Inferior parietal cortex (tissue), 1 donor: ENCODE measurements at regions not wholly inside any gene's neighbourhood (a gene's known extent, or its start where the extent isn't known, plus 50 kb on each side); places are given as distances from the start of the nearest gene placed in this dataset.
"Not testable (repeated sequence)": the region's sequence is repeated elsewhere in the genome, so short reads cannot be mapped to it uniquely, and the experiment has no call there.

Experiments
- DNase-seq: peaks from one replicate; pipeline ENCODE4 v3.0.0-alpha.2; 2016; ENCODE audit errors: extremely low spot score

DNA sequence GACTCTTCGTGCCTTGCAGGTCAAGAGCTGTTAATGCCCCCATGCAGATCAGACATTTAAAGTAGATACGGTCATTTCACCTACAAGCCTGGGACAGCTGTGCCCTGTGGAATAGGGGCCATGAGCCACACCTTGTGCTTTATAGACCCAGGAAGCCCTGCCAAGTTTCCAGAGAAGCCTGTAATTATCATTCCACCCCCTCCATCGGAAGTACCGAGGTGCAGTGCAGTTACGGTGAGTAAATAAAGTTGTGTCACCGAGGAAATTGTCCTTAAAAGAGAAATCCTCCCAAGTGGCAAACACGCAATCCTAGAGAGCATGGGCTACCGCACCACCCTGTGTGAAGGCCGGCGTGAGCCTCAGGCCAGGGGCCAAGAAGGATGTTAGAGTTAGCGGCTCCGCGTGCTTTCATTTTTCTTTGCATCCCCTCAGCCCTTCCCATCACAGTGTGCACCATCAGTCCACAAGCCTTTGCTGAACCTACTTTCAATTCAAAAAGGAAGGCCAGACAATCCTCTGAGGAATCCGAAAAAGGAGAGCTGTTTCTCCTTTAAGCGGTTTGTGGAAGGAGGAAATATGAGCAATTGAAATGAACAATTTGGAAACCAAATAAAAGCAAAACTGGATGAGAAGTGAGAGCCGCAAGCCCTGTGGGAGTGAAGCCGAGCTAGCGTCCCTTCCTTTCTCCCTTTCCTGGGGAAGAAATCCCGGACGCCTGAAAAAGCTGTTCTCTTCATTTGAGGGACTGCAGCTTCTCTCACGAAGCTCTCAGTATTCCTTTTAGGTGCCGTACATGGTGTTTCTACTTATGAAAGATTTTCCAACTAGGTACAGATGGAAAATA is 183.3 kb upstream of the PDE10A start:
- no peak for DNase-seq

DNA sequence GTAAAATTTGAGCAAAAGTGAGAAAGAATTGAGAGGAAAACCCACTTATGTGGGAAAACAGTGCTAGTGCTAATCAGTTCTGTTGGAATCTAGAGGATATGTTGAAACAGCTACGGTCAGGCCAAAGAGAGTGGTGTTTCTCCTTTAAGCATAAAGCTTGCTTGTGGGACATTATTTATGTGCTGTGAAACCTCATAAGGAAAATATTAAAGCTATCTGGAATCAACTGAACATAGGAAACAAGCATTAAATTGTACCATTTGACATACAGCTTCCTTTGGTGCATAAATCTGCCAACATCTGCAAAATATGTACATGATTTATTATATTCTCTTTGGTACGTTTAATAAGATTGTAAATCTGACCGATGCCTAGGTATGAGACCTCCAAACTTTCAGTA is 182.5 kb upstream of the PDE10A start:
- no peak for DNase-seq

DNA sequence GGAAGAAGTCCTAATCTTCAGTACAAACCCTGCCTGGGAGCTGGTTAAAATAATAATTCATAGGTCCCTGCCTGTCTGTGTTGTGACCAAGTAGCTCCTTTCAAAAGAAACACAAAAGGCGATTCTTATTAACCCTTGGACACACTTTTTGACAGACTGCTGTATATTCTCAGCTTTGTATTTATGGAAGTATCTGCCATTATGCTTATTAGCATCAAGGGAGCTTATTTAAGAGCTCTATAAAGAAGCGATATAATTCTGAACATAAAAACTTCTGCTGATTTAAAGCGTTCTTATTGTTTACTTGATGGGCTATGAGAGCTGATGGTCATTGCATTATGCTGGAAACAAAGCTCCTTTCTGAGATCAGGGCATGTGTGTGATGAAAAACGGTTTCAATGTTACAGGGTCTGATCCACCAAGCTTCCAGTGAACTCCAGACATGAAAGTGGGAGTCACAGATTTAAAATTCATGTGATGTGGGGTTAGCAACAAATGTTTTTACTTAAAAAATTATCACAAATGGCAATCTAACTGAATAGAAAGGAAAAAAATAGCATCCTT is 181.8 kb upstream of the PDE10A start:
- DNase-seq, result no peak

DNA sequence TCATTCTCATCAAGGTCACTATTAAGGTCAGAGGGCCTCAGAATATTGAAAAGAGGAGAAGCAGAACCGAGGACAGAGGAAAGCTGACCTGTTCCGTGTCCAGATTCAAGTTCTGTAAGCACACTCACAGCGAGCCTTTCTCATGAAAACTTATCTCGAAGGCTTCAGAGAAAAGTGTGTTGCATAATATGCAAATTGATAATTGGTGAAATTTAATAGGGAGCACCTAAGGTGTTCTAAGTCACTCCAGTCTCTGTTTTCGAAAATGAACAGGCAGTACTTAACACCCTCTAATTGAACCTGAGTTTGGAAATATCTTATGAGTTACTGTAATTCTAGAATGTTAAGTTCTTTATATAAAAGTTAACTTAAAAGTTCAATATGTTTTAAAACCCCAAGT is 181.2 kb upstream of the PDE10A start:
- no peak for DNase-seq

DNA sequence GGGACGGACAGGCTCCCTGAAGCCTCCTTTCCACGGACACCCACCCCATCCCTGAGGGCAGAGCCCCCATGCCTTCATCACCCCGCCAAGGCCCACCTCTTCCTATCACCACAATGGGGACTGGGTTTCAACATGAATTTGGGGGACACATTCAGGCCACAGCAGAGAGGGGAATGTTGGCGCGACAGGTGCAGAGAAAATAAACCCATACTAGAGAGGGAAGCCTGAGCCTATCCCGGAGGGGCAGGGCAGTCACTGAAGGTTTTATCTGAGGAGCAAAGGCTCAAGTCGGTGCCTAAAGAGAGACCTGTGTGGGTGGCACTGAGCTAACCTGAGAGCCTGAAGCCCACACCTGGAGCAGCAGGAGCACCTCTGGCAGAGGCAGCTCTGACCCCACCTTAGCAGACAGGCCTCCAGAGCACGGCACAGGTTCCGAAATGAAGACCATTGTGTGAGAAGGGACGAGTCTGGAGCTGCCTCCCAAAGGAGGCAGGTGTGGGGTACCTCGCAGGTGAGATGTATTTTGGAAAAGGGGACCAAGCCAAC is 180.6 kb upstream of the PDE10A start:
- DNase-seq, result no peak

DNA sequence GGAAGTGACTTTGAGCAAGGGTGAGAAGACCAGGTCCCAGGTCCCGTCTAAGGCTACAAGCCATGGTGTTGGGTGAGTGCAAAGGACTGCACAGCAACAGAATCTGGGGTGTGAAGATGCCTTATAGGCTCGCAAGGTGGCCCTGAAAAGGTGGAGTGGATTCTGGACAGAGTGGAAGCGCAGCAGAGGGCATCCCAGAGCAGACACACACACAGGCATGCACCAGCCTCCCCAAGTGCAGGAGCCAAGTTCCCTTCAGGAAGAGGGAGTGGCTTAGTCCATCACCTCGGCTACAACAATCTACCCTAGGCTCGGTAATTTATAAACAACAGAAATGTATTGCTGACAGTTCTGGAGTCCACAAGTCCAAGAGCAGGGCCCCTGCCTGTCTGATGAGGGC is 180.1 kb upstream of the PDE10A start:
- no peak for DNase-seq

DNA sequence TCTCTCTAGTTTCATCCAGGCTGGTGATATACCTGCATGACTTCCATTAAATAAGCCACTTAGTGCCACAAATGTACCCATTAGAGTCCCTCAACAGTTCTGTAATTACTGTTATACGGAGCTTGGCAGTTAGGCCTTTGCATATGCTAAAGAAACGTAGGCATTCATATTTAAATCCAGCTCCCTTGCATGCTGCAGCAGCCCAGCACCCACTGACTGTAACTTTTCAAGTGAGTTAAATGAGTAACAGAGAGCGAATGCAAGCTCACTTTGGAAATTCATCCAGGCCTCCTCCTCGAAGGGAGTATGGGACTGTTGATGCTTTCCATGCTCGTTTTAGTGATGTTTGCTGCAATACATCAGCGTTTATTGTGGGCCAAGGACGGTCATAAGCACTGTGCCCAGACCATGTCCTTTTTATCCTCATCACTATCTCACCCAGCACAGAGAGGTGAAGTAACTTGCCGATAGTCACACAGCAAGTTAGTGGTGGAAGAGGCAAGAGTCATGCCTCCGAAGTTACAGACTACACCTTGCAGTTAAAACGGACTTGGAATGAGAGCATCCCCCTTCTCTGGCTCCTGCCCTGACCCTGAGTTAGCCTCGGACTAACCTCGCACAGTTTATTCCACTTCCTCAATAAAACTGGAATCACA is 179.4 kb upstream of the PDE10A start:
- DNase-seq, result no peak

DNA sequence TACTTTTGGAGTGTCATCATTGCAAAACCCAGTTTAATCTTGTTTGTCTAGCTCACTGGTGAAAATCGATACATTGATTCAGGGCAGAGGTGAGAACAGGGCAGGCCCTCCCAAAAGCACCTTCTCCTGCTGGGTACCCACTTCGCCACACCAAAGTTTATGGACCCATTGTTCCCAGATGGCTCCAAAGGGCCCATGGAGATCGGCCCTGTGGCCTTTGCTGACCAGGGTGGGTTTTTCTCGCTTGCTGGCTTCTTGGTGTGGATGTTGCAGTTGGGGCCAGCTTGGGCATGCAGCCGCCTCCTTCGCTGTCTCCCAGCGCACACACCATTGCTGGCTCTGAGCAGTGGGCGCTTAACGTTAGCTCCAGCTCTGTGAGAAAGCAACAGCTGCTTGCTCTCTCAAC is 178.1 kb upstream of the PDE10A start:
- no peak for DNase-seq

DNA sequence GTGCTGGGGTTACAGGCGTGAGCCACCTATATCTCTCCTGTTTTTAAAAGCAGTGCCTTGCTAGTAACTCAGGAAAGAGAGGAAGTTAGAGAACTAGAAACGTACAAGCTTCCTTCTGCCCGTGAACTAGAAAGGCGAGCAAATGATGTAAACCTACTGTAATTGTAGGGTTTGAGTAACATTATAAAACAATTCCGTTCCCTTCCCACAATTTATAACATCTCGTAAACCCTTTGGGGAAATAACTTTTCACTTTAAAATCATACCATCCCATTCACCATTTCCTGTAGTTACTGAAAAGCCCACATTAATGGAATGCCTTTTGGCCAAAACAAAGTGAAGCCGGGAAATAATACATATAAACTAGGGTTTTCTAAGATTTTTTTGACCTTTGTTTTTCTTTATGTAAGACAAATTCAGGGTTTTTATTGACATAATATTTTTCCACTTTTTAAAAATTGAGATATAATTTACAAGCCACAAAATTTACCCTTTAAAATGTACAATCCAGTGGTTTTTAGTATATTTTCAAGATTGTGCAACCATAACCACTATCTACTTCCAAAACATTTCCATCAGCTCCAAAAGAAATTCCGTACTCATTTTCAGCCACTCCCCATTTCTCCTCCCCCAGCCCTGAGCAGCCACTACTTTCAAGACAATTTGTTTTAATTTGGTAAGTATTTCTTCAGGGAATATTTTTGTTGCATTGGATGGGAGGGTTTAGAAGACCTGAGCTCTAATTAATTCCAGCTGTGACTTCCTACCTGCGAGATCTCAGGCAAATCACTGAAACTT is 175.1 kb upstream of the PDE10A start:
- no peak for DNase-seq

DNA sequence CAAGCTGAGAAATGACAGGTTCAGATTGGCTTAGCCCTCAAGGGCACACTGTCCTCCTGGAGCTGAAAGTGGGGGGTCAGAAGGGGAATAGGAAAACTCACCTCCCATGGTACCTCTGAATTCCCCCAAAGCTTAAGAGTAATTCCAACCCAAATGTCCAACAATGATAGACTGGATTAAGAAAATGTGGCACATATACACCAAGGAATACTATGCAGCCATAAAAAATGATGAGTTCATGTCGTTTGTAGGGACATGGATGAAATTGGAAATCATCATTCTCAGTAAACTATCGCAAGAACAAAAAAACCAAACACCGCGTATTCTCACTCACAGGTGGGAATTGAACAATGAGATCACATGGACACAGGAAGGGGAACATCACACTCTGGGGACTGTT is 173.6 kb upstream of the PDE10A start:
- not testable (repeated sequence) for DNase-seq

DNA sequence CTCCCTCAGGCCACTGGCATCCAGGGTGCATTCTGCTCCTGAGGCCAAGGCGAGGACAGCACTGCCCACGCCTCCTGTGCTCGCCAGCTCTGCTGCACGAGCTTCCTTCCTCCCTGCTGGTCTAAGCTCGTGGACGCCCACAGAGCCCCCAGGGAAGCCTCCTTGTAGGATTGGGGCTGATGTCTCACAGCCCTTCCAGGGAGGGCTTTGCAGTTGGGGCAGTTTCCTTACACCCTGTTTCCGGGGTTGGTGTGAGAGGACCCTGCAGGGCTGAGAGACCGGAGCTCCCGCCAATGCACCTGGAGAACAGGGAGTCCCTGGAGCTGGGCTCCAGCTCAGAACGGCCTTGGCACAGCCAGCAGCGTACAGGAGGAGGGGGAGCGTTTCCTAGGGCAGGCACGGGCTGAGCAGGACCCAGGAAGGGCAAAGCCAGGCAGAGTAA is 172.4 kb upstream of the PDE10A start:
- DNase-seq, result no peak

DNA sequence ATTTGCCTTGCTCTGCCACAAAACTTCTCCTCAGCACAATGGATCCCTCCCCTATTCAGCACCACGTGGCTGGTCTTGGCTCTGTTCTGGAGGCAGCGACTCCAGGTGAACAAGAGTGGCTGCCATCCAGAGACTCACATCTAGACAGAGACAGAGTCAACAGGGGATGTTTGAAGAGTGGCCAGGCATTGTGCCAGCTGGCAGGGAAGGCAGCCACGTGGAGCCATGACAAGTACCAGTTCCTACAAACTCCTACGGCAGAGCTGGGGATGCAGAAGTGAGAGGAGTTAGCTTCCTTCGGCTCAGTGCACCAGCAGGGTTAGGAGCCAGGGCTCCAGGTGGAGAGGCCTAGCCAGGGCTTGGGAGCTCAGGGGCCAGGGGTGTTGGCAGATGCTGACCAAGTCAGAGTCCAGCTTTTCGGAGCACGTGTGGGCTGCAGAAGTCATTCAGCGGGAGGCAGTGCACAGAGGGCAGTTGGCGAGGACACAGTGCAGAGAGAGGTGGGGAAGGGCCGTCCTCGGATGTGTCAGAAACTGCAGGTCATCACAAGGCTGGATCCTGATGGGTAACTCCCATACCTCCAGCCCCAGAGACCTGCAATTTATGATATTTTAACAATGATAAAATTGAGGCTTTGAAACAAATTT is 171.7 kb upstream of the PDE10A start:
- no peak for DNase-seq

DNA sequence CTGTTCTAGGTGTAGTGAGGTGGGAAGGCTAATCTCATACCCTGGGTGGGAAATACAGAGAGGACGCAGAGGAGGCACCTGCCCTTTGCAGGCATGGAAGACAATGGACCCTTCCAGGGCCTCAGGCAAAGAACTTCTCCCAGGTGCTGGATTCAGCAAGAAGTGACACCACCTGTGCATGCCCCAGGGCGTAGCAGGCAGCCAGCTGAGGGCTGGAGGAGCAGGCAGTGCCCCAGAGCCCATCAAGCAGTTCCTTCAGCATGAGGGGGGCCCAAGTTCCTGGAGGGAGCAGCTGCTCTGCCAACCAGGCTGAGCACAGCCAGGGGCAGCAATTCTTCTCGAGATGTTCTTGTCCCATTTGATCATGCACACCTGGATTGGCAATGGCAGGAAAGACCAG is 170.3 kb upstream of the PDE10A start:
- no peak for DNase-seq

DNA sequence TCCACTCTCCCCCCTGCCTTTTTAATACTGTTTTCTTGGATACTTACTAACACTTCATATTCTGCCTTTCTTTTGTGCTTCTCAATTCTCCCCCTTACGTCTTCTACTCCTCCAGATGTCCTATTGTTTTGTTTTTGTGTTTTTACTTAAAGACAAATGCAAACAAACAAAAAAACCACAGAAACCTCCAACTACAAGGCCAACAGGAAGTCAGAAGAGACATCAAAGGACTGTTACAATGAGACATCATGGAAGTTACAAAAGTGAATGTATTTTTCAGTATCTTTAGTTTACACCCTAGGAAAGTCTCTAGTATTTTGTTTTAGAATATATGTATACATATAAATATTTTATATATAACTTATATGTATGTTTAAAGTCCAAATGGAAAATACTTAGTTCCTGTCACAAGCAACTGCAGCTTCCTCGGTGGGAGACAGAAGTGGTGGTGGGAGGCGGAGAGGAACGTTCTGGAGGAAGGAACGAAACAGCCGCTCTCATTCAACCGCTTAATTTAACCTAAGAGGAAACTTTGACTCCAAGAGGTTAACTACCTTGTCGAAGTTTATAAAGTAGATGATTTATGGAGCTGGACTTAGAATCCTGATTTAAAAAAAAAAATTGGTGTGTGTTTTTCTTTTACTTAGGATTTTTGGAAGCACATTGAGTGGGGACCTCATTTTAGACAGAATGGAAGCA is 168.9 kb upstream of the PDE10A start:
- DNase-seq, result no peak

DNA sequence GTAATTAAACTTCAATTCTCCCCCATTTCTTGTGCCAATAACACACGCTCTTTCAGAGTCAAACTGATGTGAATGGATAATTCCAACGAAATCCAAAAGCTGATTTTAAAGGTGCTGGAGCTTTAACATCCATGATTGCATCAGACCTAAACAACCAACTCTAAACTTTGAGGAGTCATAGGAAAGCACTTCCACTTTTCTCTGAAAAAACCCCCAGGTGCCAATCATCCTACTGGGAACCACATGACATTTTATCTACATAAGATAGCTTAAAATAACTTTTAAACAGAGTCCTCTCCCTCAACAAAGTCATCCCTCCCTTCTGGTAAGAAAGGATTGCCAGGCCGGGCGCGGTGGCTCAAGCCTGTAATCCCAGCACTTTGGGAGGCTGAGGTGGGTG is 167.7 kb upstream of the PDE10A start:
- DNase-seq, result no peak

DNA sequence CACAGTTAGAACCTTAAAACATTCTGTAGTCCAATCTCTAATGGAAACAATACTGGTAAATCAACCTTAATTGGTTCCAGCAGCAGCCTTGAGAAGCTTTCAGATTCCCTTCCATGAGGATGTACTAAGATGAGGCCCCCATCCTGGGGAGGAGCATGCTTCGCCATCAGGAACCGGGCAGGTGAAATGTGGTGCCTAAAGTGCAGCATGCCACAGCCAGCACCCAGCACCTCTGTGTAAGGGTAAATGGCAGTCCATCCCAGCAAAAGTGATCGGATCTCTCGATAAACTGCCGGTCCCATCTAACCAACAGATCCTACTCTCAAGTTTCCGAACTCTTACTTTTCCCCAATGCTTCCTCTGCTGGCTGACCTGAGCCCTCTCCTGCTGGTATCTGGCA is 166.3 kb upstream of the PDE10A start:
- DNase-seq, result no peak

DNA sequence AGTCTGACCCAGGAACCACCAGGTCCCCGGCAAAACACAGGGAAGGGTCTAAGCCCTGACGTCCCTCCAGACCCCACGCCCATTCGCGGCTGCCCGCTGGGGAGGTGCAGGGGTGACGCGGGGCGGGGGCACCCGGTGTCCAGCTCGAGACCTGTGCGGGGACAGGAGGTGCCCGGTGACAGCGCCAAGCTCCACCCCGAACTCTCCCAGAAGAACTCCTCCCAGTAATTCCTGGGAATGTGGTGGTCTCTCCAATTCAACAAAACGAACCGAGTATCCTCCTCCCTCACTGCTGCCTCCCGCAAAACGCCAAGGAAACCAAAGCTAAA is 164.1 kb upstream of the PDE10A start:
- no peak for DNase-seq

DNA sequence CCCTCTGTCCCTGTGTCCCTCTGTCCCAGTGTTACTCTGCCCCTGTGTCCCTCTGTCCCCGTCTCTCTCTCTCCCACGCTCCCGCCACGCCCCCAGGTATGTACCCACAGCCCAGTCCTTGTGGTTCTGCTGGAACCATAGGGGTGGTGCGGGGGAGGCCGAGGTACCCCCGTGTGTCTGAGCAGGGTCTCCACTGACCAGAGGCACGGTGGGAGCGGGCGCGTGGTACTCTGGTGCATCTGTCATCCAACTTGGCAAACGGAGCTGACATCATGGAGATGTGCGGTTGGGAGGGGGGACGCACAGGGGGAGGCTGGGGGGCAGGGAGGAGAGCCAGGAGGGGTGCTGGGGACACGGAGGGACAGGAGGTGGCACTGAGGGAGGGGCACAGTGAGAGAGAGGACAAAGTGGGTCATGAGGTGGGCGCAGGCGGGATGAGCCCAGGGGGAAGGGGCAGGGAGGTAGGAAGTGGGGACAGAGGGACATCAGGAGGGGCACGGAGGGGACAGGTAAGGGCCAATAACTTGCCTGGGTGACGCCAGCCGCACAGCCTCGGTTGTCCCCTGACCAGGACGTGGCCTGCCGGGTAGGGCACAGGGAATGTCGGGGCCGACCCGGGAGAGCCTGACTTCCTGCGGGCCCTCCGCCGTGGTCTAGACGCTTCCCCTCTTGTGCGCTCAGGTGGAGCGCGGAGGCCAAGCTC is 163.6 kb upstream of the PDE10A start:
- DNase-seq, result no peak

DNA sequence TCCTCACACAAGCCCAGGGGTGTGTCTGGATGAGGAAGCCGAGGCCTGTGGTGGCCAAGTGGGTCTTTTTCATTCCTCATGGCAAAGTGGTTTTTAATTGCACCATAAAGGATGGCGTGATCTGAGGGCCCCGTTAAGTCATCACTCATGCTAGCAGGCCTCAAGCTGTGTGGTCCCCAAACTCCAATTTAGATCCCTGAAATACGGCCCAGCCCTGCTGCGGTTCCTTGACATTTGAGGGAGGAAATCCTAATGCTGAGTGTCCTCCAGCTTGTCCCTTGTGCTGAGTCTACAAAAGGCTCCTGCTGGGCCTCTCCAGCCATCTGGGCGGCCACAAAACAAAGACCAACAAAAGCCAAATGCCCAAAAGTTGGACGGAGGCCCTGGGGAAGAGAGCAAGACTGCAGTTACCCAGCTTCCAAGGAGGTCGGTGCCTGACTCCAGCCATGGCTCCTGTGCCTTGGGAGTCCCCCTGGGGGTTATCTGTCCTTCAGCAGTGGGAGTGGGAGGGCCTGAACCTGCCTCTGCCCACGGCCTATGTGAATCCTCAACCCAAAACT is 162.3 kb upstream of the PDE10A start:
- DNase-seq, result no peak
